RWPE1 (cell line): ENCODE measurements at regions not wholly inside any gene's neighbourhood (a gene's known extent, or its start where the extent isn't known, plus 50 kb on each side); places are given as distances from the start of the nearest gene placed in this dataset.

Source experiments
- CTCF ChIA-PET: fragments of 350-600 bp; sonication (Branson Sonifier 250); formaldehyde crosslinking; extraction: SDS; loops from one replicate; lab custom pipeline; 2021; lab: Yijun Ruan, JAX
- POLR2A ChIA-PET: fragments of 400-600 bp; formaldehyde crosslinking; extraction: SDS; loops from one replicate; lab custom pipeline; 2020; ENCODE audit warnings: antibody characterized with exemption; ENCODE audit not compliant: low non-redundant PET; lab: Yijun Ruan, JAX
- DNase-seq: peaks from one replicate; pipeline ENCODE4 v3.0.0; 2012; ENCODE audit warnings: low spot score
- H3K27ac ChIP-seq: fragments of 450-650 bp; 2 replicates; pipeline ENCODE4 v1.5.1; 2017
- TF ChIP-seq, protein P1 (sequence below): fragments of 450-650 bp; conservative IDR thresholded peaks from 2 replicates; pipeline ENCODE4 v1.5.1; 2017; ENCODE audit warnings: low read depth, mild to moderate bottlenecking

DNA sequence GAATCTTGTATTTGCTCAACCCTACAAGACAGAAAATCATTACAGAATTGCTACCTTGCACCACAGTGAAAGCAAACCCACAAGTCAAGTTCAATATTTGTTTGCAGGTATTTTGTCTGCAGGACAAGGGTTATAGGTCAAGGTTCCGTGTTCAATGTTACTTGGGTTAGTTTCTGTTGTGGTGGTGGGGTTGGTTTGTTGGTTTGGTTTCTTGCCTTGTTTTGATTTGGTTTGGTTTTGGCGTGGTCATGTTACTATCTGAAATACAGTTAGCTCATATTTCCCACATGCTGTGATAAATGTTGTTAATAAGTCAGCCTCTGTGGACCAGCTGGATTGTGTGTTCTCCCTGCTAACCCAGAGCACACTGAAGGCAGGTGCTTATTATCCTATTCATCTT lies 75.6 kb upstream of the INSIG1 start:
- TF ChIP-seq, protein P1, sequence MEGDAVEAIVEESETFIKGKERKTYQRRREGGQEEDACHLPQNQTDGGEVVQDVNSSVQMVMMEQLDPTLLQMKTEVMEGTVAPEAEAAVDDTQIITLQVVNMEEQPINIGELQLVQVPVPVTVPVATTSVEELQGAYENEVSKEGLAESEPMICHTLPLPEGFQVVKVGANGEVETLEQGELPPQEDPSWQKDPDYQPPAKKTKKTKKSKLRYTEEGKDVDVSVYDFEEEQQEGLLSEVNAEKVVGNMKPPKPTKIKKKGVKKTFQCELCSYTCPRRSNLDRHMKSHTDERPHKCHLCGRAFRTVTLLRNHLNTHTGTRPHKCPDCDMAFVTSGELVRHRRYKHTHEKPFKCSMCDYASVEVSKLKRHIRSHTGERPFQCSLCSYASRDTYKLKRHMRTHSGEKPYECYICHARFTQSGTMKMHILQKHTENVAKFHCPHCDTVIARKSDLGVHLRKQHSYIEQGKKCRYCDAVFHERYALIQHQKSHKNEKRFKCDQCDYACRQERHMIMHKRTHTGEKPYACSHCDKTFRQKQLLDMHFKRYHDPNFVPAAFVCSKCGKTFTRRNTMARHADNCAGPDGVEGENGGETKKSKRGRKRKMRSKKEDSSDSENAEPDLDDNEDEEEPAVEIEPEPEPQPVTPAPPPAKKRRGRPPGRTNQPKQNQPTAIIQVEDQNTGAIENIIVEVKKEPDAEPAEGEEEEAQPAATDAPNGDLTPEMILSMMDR, result no peak
- no peak overlapping the region for H3K27ac ChIP-seq
- ChIA-PET POLR2A (no interaction called here), CTCF (no interaction called here)
- no peak for DNase-seq

DNA sequence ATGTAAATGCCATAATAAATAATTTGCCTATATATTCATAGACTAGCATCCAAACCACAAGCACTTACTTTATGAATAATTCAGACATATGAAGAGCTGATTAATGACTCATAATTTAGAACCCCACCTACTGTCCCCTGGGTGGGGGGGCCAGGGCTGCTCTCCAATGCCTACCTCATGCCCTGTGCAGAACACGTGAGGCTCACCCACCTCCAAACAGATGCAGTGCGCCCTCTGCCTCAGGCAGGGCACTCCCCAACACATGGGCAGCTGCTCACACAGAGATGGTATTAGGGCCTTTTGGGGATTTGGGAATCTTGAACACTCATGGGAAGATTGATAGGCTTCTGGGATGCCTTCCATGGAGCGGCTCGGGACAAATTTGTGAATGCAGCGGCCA lies 75.1 kb upstream of the INSIG1 start:
- TF ChIP-seq, protein P1, result no peak
- ChIA-PET CTCF (no interaction called here), POLR2A (no interaction called here)
- no peak overlapping the region for H3K27ac ChIP-seq
- no peak for DNase-seq

DNA sequence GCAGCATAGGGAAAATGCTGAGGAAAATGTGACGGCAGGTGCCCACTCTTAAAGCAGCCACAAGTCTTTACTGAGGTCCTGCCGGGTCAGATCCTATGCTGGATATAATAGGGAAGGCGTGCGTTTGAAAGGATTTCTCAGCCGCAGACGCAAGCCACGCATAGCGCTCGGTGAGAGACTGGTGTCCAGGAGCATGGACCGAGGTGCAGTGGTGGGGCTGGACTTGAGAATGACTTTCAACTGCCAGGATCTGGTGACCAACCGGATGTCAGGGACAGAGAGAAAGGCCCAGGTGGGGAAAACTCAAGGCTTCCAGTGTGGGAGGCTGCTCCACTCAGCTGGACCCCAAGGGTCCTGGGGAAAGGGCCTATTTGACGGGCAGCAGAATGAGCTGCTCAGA lies 74.7 kb upstream of the INSIG1 start:
- ChIA-PET CTCF (interaction anchor here (0.6 kb wide), 1 partner anchor 22 kb away, joined by 3 read pairs; no protein-coding TSS in a partner anchor), POLR2A (no interaction called here)
- no peak for DNase-seq
- no peak overlapping the region for H3K27ac ChIP-seq
- TF ChIP-seq, protein P1, result no peak

DNA sequence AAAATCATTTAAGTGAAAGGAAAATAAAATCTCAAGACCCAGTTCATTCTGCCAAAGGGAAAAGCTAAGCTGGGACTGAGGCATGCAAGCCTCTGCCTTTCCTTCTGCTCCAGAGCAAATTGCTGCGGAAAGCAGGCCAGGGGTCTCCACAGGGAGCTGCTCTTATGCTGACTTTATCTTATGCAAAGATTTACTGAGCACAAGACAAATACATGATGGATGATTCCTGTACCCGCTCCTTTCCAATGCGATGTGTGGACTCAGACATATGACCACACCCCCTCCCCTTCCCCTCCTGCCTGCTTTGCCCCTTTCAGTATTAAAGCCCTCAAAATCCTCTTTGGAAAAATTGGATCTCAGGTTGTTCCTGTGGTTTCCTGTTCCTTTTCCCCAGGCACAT lies 74.2 kb upstream of the INSIG1 start:
- no peak for DNase-seq
- no peak overlapping the region for H3K27ac ChIP-seq

DNA sequence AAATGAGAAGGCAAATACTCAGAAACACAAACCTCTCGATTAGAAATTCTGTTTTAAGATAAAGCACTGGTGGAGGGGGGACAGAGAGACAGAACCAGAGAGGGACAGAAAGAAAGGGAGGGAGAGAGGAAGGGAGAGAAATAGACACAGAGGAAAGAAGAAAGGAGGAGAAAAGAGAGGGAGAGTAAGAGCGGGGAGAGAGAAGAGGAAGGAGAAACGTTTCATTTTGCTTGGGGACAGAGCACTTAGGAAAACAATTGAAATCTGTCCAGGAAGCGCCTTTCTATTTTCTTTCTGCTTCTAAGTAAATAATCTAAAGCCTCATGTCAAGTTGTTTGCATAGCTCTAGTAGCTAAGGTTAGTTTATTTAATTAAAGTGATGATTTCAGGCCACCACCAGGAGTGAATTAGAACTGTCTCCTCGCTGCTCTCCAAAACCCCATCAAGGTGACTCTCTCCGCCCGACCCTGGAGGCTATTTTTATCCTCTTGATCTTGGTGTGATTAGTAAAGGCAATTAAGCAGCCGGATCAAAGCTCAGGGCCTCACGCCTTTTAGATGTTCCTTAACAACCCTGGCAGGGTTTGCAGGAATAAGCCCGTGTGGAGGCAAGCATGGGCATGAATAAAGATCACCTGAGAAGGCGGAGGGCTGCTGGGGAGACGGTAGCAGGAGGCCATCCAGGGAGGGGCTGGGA lies 73.4 kb upstream of the INSIG1 start:
- ChIA-PET POLR2A (no interaction called here), CTCF (no interaction called here)
- H3K27ac ChIP-seq, result 0 out of 2 replicates have a peak overlapping the region, but pooled peaks have one; percentile 22
- TF ChIP-seq, protein P1, result no peak
- DNase-seq, result no peak

More for the DNA sequence above, 74.2 kb upstream of the INSIG1 start:
- TF ChIP-seq, protein P1, result no peak
- ChIA-PET CTCF (interaction anchor here (0.6 kb wide), 1 partner anchor 23 kb away, joined by 3 read pairs; no protein-coding TSS in a partner anchor), POLR2A (no interaction called here)

DNA sequence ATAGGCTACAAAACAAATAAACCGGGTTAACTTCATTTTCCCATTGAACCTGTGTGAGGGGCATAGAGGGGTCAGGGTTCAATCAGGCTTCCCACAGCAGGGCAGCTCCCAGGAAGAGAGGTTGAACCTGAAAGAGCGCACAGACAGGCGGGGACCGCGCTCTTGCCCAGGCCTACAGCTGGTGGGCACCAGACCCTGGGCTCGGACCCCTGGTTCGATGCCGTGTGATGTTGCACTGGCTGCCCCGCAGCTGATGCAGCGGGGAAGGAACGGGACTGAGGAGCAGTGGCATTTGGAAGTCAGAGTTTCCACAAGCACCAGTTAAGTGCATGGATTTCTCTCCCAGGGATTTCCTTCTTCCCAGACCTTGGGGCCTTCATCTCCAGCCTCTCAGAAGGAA lies 72.6 kb upstream of the INSIG1 start:
- POLR2A ChIA-PET, result no interaction called here
- TF ChIP-seq, protein P1, result no peak
- CTCF ChIA-PET, result no interaction called here
- no peak overlapping the region for H3K27ac ChIP-seq
- no peak for DNase-seq
